A549 (cell line): ENCODE measurements at regions not wholly inside any gene's neighbourhood (a gene's known extent, or its start where the extent isn't known, plus 50 kb on each side); places are given as distances from the start of the nearest gene placed in this dataset.

Experiments used
- ESRRA ChIP-seq: fragments of 150-350 bp; IDR thresholded peaks from 2 replicates; pipeline ENCODE4 v1.6.1; 2014; ENCODE audit warnings: mild to moderate bottlenecking, low read length, borderline replicate concordance
- MYC ChIP-seq: IDR thresholded peaks from 2 replicates; pipeline ENCODE4 v1.6.1; 2012; ENCODE audit warnings: mild to moderate bottlenecking, inconsistent platforms, low read length, improper control_type of control experiment, borderline replicate concordance

GRCh38 chr3:135699741-135700140 lies 265.8 kb upstream of the PPP2R3A start:
- TF ChIP-seq ESRRA = no peak
- no peak for TF ChIP-seq MYC
